HG03457 (cell line): ENCODE measurements at regions not wholly inside any gene's neighbourhood (a gene's known extent, or its start where the extent isn't known, plus 50 kb on each side); places are given as distances from the start of the nearest gene placed in this dataset.

Experiments
- ATAC-seq: cut with Tn5 transposase; IDR thresholded peaks from one replicate; pipeline ENCODE4 v1.9.1; 2021; ENCODE audit warnings: moderate number of reproducible peaks; ENCODE audit not compliant: unreplicated experiment

DNA sequence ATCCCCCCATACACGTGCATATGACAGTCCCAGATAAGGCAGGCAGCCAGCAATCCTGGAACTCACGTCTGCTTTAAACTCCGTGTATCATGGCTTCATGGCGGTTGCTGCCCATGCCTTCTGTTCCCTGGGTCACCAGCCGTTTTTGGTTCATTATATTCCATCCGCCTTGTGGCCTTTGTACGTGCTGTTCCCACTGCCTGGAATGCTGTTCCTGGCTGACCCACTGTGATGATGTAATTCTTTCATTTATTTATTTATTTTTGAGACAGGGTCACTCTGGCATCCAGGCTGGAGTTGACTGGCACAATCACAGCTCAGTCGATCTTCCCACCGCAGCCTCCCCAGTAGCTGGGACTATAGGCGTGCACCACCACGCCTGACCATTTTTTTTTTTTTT lies 136.7 kb upstream of the GSE1 start:
- no peak for ATAC-seq

- no peak for ATAC-seq
Measured at GRCh38 chr16:85477801-85478363, 135.2 kb upstream of the GSE1 start.

- ATAC-seq = no peak
Measured at GRCh38 chr16:85479972-85480726, 133.0 kb upstream of the GSE1 start.

GRCh38 chr16:85480727-85481101 lies 132.4 kb upstream of the GSE1 start:
- no peak for ATAC-seq

GRCh38 chr16:85481206-85481605 lies 131.9 kb upstream of the GSE1 start:
- no peak for ATAC-seq

DNA sequence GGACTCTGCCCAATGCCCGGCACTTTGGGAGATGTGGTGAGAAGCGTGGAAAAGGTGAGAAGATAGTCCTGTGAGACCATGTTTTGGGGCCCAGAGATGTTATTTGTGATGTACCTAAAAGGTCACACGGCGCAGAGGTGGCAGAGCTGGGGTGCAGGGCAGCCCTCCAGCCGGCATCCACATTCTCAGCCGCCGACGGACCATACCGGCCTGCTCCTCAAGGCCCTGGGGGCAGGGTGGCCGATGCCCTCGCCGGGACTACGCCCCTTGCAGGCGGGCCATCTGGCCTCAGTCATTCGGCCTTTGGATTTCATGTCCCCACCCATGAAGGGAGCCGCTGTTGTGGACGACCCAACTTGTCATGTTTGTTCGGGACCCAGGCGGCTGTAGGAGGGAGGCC lies 131.4 kb upstream of the GSE1 start:
- no peak for ATAC-seq

DNA sequence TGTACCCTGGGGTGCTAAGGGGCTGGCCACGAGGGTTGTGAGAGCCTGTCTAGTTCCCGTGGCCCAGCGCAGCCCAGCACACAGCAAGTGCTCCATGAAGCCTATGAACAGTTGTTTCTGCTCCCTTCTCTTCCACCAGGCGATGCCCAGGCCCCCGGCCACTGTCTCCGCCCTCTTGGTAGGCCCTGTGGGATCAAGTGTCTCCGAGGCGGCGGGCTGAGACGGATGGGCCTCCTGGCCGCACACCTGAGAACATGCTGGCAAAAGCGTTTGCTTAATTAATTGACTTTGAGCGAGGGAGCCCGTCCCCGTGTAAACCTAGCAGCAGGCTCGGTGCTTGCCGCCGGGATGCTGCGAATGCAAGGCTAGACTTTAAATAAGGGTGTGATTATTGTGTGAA lies 129.7 kb upstream of the GSE1 start:
- no peak for ATAC-seq

DNA sequence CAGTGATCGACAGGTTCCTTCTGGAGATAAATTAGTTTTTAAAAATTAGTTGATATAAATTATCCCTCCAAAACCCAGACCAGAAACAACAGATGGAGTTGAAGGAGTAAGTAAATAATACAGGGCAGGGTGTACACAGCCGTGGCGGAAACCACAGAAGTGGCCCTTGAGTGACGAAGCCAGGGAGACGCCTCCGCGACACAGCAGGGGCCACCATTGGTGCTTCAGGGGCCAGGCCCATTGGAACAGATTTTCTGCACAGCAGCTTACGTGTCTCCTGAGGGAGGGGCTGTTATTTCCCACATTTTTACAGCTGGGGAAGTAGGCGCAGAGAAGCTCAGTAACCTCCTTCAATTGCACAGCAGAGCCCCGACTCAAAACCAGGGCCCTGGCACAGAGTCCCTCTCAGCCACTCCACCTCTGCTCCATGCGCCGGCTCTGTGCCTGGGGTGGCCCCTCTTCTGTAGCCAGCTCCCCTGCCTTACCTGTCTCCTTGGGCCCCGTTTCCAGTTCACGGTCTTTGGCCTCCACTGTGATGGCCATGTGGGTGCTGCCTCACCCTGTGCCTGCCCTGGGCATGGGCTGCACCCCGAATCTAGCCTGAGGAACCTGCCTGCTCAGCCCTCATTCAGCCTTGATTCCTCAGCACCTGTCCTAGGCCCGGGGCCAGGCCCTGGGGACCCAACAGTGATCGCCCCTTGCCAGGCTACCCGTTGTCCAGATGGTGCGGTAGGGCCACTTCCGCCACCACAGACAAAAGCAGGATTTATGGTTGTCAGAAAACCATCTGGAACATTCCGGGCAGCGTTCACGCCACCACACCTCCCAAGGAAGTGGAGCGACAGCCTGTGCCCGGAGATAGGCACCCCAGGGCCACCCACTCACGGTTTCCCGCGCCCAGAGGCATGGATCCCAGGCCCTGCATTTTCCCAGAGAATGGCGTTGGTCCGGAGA lies 128.5 kb upstream of the GSE1 start:
- ATAC-seq = no peak

GRCh38 chr16:85485379-85485778 lies 127.7 kb upstream of the GSE1 start:
- ATAC-seq = no peak

DNA sequence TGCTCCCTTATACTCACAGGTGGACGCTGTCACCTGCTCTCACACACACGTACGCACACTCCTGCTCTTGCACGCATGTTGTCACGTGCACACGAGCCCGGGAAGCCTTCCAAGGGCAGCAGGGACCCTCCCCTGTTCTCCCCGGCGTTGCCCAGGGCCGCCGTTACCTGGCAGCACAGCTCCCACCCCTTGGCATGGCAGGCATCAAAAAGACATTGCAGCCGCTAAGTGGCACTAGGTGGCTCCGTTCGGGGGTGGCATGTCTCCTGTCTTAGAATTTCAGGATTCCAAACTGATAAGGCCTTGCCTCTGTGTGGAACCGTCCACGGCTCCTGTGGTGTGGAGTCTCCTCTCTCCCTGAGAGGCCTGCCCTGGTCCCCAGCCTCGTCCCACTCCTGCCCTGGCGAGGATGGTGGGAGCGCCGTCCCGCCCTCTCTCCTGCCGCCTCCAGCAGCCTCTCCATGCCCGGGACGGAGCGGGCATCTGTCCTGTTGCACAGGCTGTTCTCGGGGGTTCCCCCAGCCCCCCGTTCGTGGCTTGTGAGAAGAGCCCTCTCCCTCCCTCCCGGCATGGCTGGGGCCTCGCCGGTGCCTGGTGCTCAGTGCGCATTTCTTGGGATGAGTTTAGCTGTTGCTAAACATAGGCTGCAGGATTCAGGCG lies 126.7 kb upstream of the GSE1 start:
- no peak for ATAC-seq

GRCh38 chr16:85488414-85488813 lies 124.7 kb upstream of the GSE1 start:
- no peak for ATAC-seq

- no peak for ATAC-seq
Measured at GRCh38 chr16:85490407-85491057, 122.6 kb upstream of the GSE1 start.

- ATAC-seq = no peak
Measured at GRCh38 chr16:85491058-85491771, 121.9 kb upstream of the GSE1 start.

GRCh38 chr16:85491798-85492294 lies 121.3 kb upstream of the GSE1 start:
- no peak for ATAC-seq

- ATAC-seq = no peak
Measured at GRCh38 chr16:85492295-85492864, 120.7 kb upstream of the GSE1 start.

DNA sequence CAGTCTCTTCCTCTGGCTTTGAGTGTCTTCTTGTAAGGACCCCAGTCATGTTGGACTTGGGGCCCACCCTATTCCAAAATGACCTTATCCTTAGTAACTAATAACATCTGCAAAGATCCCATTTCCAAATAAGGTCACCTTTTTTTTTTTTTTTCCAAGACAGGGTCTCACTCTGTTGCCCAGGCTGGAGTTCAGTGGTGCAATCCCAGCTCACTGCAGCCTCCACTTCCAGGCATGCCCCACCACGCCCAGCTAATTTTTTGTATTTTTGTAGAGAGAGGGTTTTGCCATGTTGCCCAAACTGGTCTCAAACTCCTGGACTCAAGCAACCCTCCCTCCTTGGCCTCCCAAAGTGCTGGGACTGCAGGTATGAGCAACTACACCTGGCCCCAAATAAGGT lies 118.8 kb upstream of the GSE1 start:
- ATAC-seq = no peak

GRCh38 chr16:85495259-85495658 lies 117.9 kb upstream of the GSE1 start:
- ATAC-seq = no peak

- no peak for ATAC-seq
Measured at GRCh38 chr16:85495823-85496538, 117.1 kb upstream of the GSE1 start.
